HUDEP-2 (cell line): ENCODE measurements at regions not wholly inside any gene's neighbourhood (a gene's known extent, or its start where the extent isn't known, plus 50 kb on each side); places are given as distances from the start of the nearest gene placed in this dataset.
"Not testable (repeated sequence)": the region's sequence is repeated elsewhere in the genome, so short reads cannot be mapped to it uniquely, and the experiment has no call there.

Experiments used
- DNase-seq, 76 experiments: peaks; one replicate each; lab custom pipeline; 2025; ENCODE audit not compliant: unreplicated experiment in 76 of 76; lab: John Stamatoyannopoulos, UW

DNA sequence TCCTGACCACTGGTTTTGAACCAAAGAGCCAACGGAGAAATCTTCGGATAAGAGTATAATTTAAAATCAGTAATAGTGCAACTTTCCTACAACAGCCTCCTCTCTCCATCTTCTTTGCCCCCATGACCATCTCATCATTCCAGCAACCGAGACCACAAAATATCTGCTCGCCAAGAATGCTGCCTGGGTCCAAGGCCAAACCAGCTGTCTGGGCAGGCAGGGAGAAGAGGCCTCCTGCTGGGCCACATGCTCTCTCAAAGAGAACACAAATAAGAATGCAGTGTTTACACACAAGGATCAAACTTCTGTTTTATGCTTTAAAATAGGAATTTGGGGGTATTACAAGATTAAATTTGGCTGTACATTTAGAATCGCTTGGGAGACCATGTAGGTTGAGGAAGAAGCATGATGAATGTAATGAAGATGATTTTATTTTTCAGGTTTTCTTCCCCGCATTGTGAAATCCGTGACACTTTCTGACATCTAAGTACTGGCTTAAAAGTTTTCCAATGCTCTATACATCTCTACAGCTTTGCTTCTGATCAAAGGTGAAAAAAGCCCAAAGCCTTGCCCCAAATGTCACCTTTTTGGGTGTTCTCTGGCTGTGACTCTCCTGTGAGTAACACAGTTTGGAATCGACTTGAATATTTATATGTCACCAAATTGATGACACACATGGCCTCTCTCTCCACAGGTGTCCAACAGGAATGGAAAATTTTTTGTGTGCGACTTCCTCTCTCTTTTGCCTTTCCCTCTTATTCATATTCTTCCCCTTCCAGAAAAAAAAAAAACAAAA is 79.4 kb upstream of the PROKR2 start:
- DNase-seq: no peak

DNA sequence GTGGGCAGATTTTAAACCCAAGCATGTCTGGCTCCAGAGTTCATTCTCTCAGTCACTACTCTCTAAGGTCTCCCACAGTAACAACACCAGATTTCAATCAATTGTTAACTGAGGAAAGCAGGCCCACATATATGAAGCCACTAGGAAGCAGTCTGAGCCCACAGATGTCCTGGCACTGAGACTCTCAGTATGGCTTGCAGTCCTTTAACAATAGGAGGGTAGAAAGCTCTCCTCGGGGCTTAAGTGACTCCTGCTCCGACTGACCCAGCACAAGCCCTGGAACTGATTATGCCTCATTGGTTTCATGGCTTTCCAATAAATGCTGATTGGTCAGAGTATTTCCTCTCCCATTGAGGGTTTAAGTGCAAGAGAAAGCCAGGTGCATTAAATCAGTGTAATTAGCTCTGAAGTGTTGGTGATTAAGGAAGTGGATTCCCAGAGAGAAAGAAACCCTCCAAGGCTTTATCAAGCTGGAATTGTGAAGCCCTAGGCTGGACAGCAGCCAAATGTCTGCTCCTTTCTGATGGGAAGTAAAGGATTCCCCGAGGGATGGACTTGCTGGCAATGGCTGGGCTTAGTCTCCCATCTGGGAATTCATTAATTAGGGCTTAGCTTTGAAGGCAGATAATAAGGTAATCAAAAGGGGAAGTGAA is 76.6 kb upstream of the PROKR2 start:
- no peak for DNase-seq

GRCh38 chr20:5390720-5391119 is 74.0 kb upstream of the PROKR2 start:
- DNase-seq: no peak

GRCh38 chr20:5386846-5387245 is 70.1 kb upstream of the PROKR2 start:
- DNase-seq: not testable (repeated sequence)

DNA sequence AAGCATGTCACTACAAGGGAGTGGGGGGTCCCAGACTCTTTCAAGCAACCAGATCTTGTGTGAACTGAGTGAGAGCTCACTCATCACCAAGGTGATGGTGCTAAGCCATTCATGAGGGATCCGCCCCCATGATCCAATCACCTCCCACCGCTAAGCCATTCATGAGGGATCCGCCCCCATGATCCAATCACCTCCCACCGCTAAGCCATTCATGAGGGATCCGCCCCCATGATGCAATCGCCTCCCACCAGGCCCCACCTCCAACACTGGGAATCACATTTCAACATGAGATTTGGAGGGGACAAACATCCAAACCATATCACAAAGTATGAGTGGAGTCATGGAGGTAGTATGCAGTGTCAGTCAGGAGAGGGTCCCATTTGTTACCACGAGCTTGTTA is 64.8 kb upstream of the PROKR2 start:
- DNase-seq: not testable (repeated sequence)

DNA sequence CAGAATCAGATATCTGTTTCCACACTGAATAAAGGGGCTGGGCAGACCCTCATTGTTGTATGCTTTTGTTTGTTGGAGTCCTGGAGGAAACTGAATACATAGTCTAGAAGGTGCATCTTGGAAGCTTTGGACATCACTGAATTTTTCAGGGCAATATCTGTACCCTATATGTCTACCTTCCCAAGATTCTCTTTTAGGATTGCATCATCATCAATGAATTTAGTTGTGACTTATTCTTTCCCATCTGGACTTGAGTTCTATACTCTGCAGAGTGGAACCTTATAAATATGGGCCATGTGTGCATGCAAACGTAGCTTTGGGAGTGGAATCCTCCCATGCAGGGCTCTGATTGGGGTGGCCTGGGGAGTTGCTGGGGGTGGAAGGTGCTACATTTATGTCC is 60.7 kb upstream of the PROKR2 start:
- no peak for DNase-seq

DNA sequence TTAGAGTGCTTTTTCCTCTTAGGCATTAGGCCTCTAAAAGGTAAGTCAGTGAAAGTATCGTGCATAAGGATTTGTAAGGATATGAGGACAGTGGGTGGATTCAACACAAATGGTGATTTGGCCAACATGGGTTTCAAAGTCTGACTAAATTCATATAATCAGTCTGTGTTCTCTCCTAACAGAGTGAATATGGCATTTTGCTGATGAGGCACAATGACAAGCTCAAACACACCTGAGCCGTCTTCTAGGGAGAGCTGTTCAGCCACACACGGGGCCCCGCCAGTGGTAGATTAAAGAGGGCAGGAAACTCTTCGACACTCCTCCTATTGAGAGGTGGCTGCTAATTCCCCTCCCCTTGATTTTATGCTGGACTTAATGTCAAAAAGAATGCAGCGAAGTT is 59.5 kb upstream of the PROKR2 start:
- DNase-seq: no peak

GRCh38 chr20:5374171-5374570 is 57.4 kb upstream of the PROKR2 start:
- DNase-seq: no peak

GRCh38 chr20:5372371-5372770 is 55.6 kb upstream of the PROKR2 start:
- DNase-seq: no peak

DNA sequence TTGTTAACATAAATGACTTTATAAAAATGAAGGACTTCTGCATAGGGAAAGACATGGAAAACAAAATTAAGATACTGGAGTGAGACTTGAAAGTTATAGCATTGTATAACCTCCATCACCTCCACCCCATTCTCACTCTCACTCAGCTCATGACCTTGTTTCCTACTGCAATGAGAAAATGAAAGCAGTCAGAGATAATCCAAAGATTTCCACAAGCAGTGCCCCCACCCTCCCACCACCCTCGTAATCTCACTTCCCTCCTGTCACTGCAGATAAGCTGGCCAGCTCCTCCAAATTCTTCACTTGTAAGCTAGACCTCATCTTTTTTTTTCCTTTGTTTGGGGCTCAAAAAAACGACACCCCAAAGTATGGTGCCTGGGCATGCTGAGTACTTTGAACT is 52.9 kb upstream of the PROKR2 start:
- DNase-seq: peak in 15 of 76 experiments; percentile 1 to 30 (median 6)
